OCI-LY1 (cell line): ENCODE measurements at regions not wholly inside any gene's neighbourhood (a gene's known extent, or its start where the extent isn't known, plus 50 kb on each side); places are given as distances from the start of the nearest gene placed in this dataset.

Experiments used
- H2AFZ ChIP-seq: fragments of 200-600 bp; sonication (generic), shearing (Covaris generic); 2 replicates; pipeline ENCODE4 v1.6.0; 2014; ENCODE audit warnings: antibody characterized with exemption, mild to moderate bottlenecking, low read length
- H3F3A ChIP-seq: fragments of 200-600 bp; sonication (generic), shearing (Covaris generic); 2 replicates; pipeline ENCODE4 v1.6.0; 2014; ENCODE audit warnings: mild to moderate bottlenecking, antibody characterized with exemption, low read length, moderate library complexity; ENCODE audit not compliant: insufficient read depth
- H3K27ac ChIP-seq: fragments of 200-600 bp; sonication (generic); 2 replicates; pipeline ENCODE4 v1.5.1; 2014; ENCODE audit warnings: low read length, mixed run types, mild to moderate bottlenecking, low read depth; ENCODE audit not compliant: poor library complexity, severe bottlenecking
- H3K27me3 ChIP-seq: fragments of 200-600 bp; sonication (generic); 2 replicates; pipeline ENCODE4 v1.6.0; 2014; ENCODE audit warnings: antibody characterized with exemption, mild to moderate bottlenecking, low read length, moderate library complexity; ENCODE audit not compliant: insufficient read depth
- H3K36me3 ChIP-seq: fragments of 200-600 bp; sonication (generic); 2 replicates; pipeline ENCODE4 v1.6.1; 2014; ENCODE audit warnings: mild to moderate bottlenecking, antibody characterized with exemption, low read length, moderate library complexity, mixed read lengths; ENCODE audit not compliant: insufficient read depth
- H3K4me1 ChIP-seq: fragments of 200-600 bp; sonication (generic); 2 replicates; pipeline ENCODE4 v1.5.1; 2014; ENCODE audit warnings: mild to moderate bottlenecking, low read length, moderate library complexity; ENCODE audit not compliant: insufficient read depth, severe bottlenecking
- H3K4me2 ChIP-seq: fragments of 200-600 bp; sonication (generic), shearing (Covaris generic); 2 replicates; pipeline ENCODE4 v1.6.1; 2014; ENCODE audit warnings: low read length
- H3K4me3 ChIP-seq: fragments of 200-600 bp; sonication (generic); 2 replicates; pipeline ENCODE4 v1.5.1; 2014; ENCODE audit warnings: low read length, low read depth, mild to moderate bottlenecking, mixed read lengths; ENCODE audit not compliant: poor library complexity, severe bottlenecking
- H3K79me2 ChIP-seq: fragments of 200-600 bp; shearing (Covaris generic); 2 replicates; pipeline ENCODE4 v1.6.1; 2016; ENCODE audit warnings: mixed run types, low read length, mixed read lengths; ENCODE audit not compliant: insufficient read depth
- H3K9ac ChIP-seq: fragments of 200-600 bp; sonication (generic), shearing (Covaris generic); 2 replicates; pipeline ENCODE4 v1.6.1; 2014; ENCODE audit warnings: mild to moderate bottlenecking, low read length, mixed read lengths
- H3K9me2 ChIP-seq: fragments of 200-600 bp; sonication (generic), shearing (Covaris generic); 2 replicates; pipeline ENCODE4 v1.6.1; 2014; ENCODE audit warnings: low read depth, mild to moderate bottlenecking, low read length, mixed read lengths
- H3K9me3 ChIP-seq: fragments of 200-600 bp; shearing (Covaris generic); 2 replicates; pipeline ENCODE4 v1.6.1; 2014; ENCODE audit warnings: low read length, mixed read lengths
- H4K20me1 ChIP-seq: fragments of 200-600 bp; sonication (generic), shearing (Covaris generic); 2 replicates; pipeline ENCODE4 v1.6.0; 2016; ENCODE audit warnings: mild to moderate bottlenecking, low read length; ENCODE audit not compliant: insufficient read depth
- CTCF ChIP-seq: fragments of 200-600 bp; sonication (generic), shearing (Covaris generic); IDR thresholded peaks from 2 replicates; pipeline ENCODE4 v1.5.1; 2017; ENCODE audit warnings: mild to moderate bottlenecking, antibody characterized with exemption, low read length, moderate library complexity, mixed read lengths
- EZH2 ChIP-seq: fragments of 200-600 bp; sonication (generic), shearing (Covaris generic); IDR thresholded peaks from 2 replicates; pipeline ENCODE4 v1.8.0; 2017; ENCODE audit warnings: borderline replicate concordance, mixed run types, mild to moderate bottlenecking, antibody characterized with exemption, low read length, moderate library complexity, mixed read lengths

GRCh38 chr5:173775261-173776197 lies 112.6 kb upstream of the CPEB4 start:
- Histone ChIP-seq H3K36me3 (no peaks in the 10 kb centered on the region), H3K27ac (peak overlapping the region; percentile 80), H3K4me2 (peak overlapping the region; percentile 13; the same call in 1 of the 2 replicates), H2AFZ (no peak overlapping the region), H3K9me2 (no peaks in the 10 kb centered on the region), H3K9me3 (no peaks in the 10 kb centered on the region), H4K20me1 (no peaks in the 10 kb centered on the region), H3K4me3 (no peak overlapping the region), H3K9ac (peak overlapping the region; percentile 12; the same call in 1 of the 2 replicates), H3F3A (0 out of 2 replicates have a peak, but pooled peaks cover 4% of the 10 kb centered on the region), H3K4me1 (peaks cover 98% of the 10 kb centered on the region), H3K27me3 (no peaks in the 10 kb centered on the region), H3K79me2 (no peaks in the 10 kb centered on the region)
- TF ChIP-seq EZH2 = no peak
- no peak for TF ChIP-seq CTCF

GRCh38 chr5:173777149-173777548 lies 111.0 kb upstream of the CPEB4 start:
- H3K27me3 ChIP-seq = no peaks in the 10 kb centered on the region
- no peaks in the 10 kb centered on the region for H4K20me1 ChIP-seq
- H3K36me3 ChIP-seq = no peaks in the 10 kb centered on the region
- peak overlapping the region; percentile 80 for H3K27ac ChIP-seq
- TF ChIP-seq CTCF (no peak), EZH2 (no peak)
- H3K4me3 ChIP-seq = no peak overlapping the region
- no peaks in the 10 kb centered on the region for H3K79me2 ChIP-seq
- no peaks in the 10 kb centered on the region for H3K9me2 ChIP-seq
- no peak overlapping the region for H3K9ac ChIP-seq
- H3K4me1 ChIP-seq = peaks cover 98% of the 10 kb centered on the region
- H3K4me2 ChIP-seq = no peak overlapping the region
- H3K9me3 ChIP-seq = no peaks in the 10 kb centered on the region
- 0 out of 2 replicates have a peak, but pooled peaks cover 4% of the 10 kb centered on the region for H3F3A ChIP-seq
- H2AFZ ChIP-seq = no peak overlapping the region

GRCh38 chr5:173777674-173778073 lies 110.5 kb upstream of the CPEB4 start:
- no peak overlapping the region for H3K4me3 ChIP-seq
- peak overlapping the region; percentile 5; the same call in 1 of the 2 replicates for H3K4me2 ChIP-seq
- no peaks in the 10 kb centered on the region for H3K79me2 ChIP-seq
- no peak overlapping the region for H3K9ac ChIP-seq
- TF ChIP-seq EZH2 (no peak), CTCF (no peak)
- H3K27ac ChIP-seq = peak overlapping the region; percentile 80
- H3K36me3 ChIP-seq = no peaks in the 10 kb centered on the region
- H3K9me2 ChIP-seq = no peaks in the 10 kb centered on the region
- no peak overlapping the region for H2AFZ ChIP-seq
- H3K9me3 ChIP-seq = no peaks in the 10 kb centered on the region
- H4K20me1 ChIP-seq = no peaks in the 10 kb centered on the region
- peaks cover 98% of the 10 kb centered on the region for H3K4me1 ChIP-seq
- no peaks in the 10 kb centered on the region for H3K27me3 ChIP-seq
- 0 out of 2 replicates have a peak, but pooled peaks cover 4% of the 10 kb centered on the region for H3F3A ChIP-seq
